ENCODE measurements at regions not wholly inside any gene's neighbourhood (a gene's known extent, or its start where the extent isn't known, plus 50 kb on each side); places are given as distances from the start of the nearest gene placed in this dataset.

- no peak for TF ChIP-seq ZBTB21 (CRISPR knock-in tag; IDR thresholded peaks at IDR 0.05; ENCODE audit: borderline replicate concordance)
- no peak for TF ChIP-seq HMGXB4 (CRISPR knock-in tag; IDR thresholded peaks at IDR 0.05)
- no peak for TF ChIP-seq PREB (CRISPR knock-in tag; IDR thresholded peaks at IDR 0.05; ENCODE audit: borderline replicate concordance)
- TF ChIP-seq ESRRA (CRISPR knock-in tag; IDR thresholded peaks at IDR 0.05; ENCODE audit: borderline replicate concordance) = no peak
- TF ChIP-seq ATF1 (CRISPR knock-in tag; IDR thresholded peaks at IDR 0.05) = no peak
- no peak for TF ChIP-seq TCF7 (CRISPR knock-in tag; IDR thresholded peaks at IDR 0.05; ENCODE audit: low read depth)
- TF ChIP-seq ZNF396 (CRISPR knock-in tag; IDR thresholded peaks at IDR 0.05; ENCODE audit: borderline replicate concordance) = no peak
- TF ChIP-seq SMAD3 (CRISPR knock-in tag; IDR thresholded peaks at IDR 0.05; ENCODE audit: borderline replicate concordance) = no peak
Observed at GRCh38 chr18:64245126-64245861, 96.4 kb upstream of the LINC00305 start (continued).

- Mint-ChIP-seq H3K27me3 (ENCODE audit: low read depth) (no peaks in the 10 kb centered on the region), H3K4me3 (no peak overlapping the region), H3K9me3 (no peaks in the 10 kb centered on the region), H3K36me3 (no peaks in the 10 kb centered on the region), H3K4me1 (peaks cover 28% of the 10 kb centered on the region), H3K27ac (no peak overlapping the region)
- peak; percentile 90 for ATAC-seq
- POLR2A ChIA-PET = interaction anchor here (0.6 kb wide), 1 partner anchor 549 kb away, joined by 3 read pairs; no protein-coding TSS in a partner anchor
- peak; percentile 14 for DNase-seq (ENCODE audit: low spot score)
- CTCF ChIA-PET = no interaction called here
- no peak for TF ChIP-seq ARID4B (CRISPR knock-in tag; IDR thresholded peaks at IDR 0.05; ENCODE audit: borderline replicate concordance)
- peak; percentile 57 for TF ChIP-seq USF2 (CRISPR knock-in tag; IDR thresholded peaks at IDR 0.05)
- TF ChIP-seq ATF1 (CRISPR knock-in tag; IDR thresholded peaks at IDR 0.05) = no peak
- TF ChIP-seq, protein P1, sequence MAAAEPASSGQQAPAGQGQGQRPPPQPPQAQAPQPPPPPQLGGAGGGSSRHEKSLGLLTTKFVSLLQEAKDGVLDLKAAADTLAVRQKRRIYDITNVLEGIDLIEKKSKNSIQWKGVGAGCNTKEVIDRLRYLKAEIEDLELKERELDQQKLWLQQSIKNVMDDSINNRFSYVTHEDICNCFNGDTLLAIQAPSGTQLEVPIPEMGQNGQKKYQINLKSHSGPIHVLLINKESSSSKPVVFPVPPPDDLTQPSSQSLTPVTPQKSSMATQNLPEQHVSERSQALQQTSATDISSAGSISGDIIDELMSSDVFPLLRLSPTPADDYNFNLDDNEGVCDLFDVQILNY (CRISPR knock-in tag; IDR thresholded peaks at IDR 0.05) = no peak
Observed at GRCh38 chr18:64244571-64244970, 95.7 kb upstream of the LINC00305 start.

GRCh38 chr18:64240316-64240715 lies 91.4 kb upstream of the LINC00305 start:
- peaks cover 27% of the 10 kb centered on the region for H3K4me1 Mint-ChIP-seq
- no peaks in the 10 kb centered on the region; the same call in 1 of the 2 replicates for H3K36me3 Mint-ChIP-seq
- no peak overlapping the region for H3K27ac Mint-ChIP-seq
- no peak for TF ChIP-seq SOX15 (CRISPR knock-in tag; IDR thresholded peaks at IDR 0.05)
- no peak for TF ChIP-seq SP1 (CRISPR knock-in tag; conservative IDR thresholded peaks at IDR 0.05)
- TF ChIP-seq, protein P2, sequence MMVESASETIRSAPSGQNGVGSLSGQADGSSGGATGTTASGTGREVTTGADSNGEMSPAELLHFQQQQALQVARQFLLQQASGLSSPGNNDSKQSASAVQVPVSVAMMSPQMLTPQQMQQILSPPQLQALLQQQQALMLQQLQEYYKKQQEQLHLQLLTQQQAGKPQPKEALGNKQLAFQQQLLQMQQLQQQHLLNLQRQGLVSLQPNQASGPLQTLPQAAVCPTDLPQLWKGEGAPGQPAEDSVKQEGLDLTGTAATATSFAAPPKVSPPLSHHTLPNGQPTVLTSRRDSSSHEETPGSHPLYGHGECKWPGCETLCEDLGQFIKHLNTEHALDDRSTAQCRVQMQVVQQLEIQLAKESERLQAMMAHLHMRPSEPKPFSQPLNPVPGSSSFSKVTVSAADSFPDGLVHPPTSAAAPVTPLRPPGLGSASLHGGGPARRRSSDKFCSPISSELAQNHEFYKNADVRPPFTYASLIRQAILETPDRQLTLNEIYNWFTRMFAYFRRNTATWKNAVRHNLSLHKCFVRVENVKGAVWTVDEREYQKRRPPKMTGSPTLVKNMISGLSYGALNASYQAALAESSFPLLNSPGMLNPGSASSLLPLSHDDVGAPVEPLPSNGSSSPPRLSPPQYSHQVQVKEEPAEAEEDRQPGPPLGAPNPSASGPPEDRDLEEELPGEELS (CRISPR knock-in tag; IDR thresholded peaks at IDR 0.05) = no peak
- no peak for TF ChIP-seq JUN (CRISPR knock-in tag; IDR thresholded peaks at IDR 0.05)
- no peak for TF ChIP-seq ATF3 (CRISPR knock-in tag; conservative IDR thresholded peaks at IDR 0.05)
- TF ChIP-seq PRRX2 (CRISPR knock-in tag; IDR thresholded peaks at IDR 0.05) = no peak
- TF ChIP-seq KAT7 (CRISPR knock-in tag; IDR thresholded peaks at IDR 0.05; ENCODE audit: borderline replicate concordance) = no peak
- TF ChIP-seq ETV6 (CRISPR knock-in tag; IDR thresholded peaks at IDR 0.05) = no peak
- ChIA-PET POLR2A (no interaction called here), CTCF (interaction anchor here (0.6 to 0.8 kb wide), 2 partner anchors 29 to 548 kb away, joined by 3 read pairs; no protein-coding TSS in a partner anchor)
- no peaks in the 10 kb centered on the region for H3K27me3 Mint-ChIP-seq (ENCODE audit: low read depth)
- no peak overlapping the region for H3K4me3 Mint-ChIP-seq
- DNase-seq (ENCODE audit: low spot score) = no peak
- ATAC-seq = no peak
- peaks cover 10% of the 10 kb centered on the region; the same call in 1 of the 2 replicates for H3K9me3 Mint-ChIP-seq
